ENCODE measurements at regions not wholly inside any gene's neighbourhood (a gene's known extent, or its start where the extent isn't known, plus 50 kb on each side); places are given as distances from the start of the nearest gene placed in this dataset.

- no peak overlapping the region for H3K27ac ChIP-seq (ENCODE audit: low read depth, low read length)
- H3K4me3 ChIP-seq (ENCODE audit: low read depth, low read length), result no peak overlapping the region
- no peaks in the 10 kb centered on the region for H3K27me3 ChIP-seq (ENCODE audit: control insufficient read depth, insufficient read depth, low read length)
- H3K4me1 ChIP-seq (ENCODE audit: control insufficient read depth, insufficient read depth, low read length), result peaks cover 16% of the 10 kb centered on the region
- H3K9me3 ChIP-seq (ENCODE audit: control insufficient read depth, insufficient read depth, low read length), result peaks cover 5% of the 10 kb centered on the region
- H3K36me3 ChIP-seq (ENCODE audit: control insufficient read depth, insufficient read depth, low read length), result no peaks in the 10 kb centered on the region
- no peak overlapping the region for H3K9ac ChIP-seq (ENCODE audit: low read depth, low read length)
These were observed 258.6 kb downstream of the ZEB2 start for GRCh38 chr2:144261336-144261735.

- no peak overlapping the region for H3K9ac ChIP-seq (ENCODE audit: low read depth, low read length)
- no peaks in the 10 kb centered on the region for H3K27me3 ChIP-seq (ENCODE audit: control insufficient read depth, insufficient read depth, low read length)
- peaks cover 19% of the 10 kb centered on the region for H3K9me3 ChIP-seq (ENCODE audit: control insufficient read depth, insufficient read depth, low read length)
- H3K4me1 ChIP-seq (ENCODE audit: control insufficient read depth, insufficient read depth, low read length), result peaks cover 16% of the 10 kb centered on the region
- H3K36me3 ChIP-seq (ENCODE audit: control insufficient read depth, insufficient read depth, low read length), result no peaks in the 10 kb centered on the region
- H3K4me3 ChIP-seq (ENCODE audit: low read depth, low read length), result no peak overlapping the region
- no peak overlapping the region for H3K27ac ChIP-seq (ENCODE audit: low read depth, low read length)
These were observed 260.6 kb downstream of the ZEB2 start for GRCh38 chr2:144259332-144259731.

GRCh38 chr2:144258154-144258553 lies 261.8 kb downstream of the ZEB2 start:
- Histone ChIP-seq H3K4me3 (ENCODE audit: low read depth, low read length) (no peak overlapping the region), H3K36me3 (ENCODE audit: control insufficient read depth, insufficient read depth, low read length) (no peaks in the 10 kb centered on the region), H3K4me1 (ENCODE audit: control insufficient read depth, insufficient read depth, low read length) (peaks cover 16% of the 10 kb centered on the region), H3K9ac (ENCODE audit: low read depth, low read length) (no peak overlapping the region), H3K9me3 (ENCODE audit: control insufficient read depth, insufficient read depth, low read length) (peaks cover 30% of the 10 kb centered on the region), H3K27me3 (ENCODE audit: control insufficient read depth, insufficient read depth, low read length) (no peaks in the 10 kb centered on the region), H3K27ac (ENCODE audit: low read depth, low read length) (no peak overlapping the region)

GRCh38 chr2:144256996-144257707 lies 262.8 kb downstream of the ZEB2 start:
- H3K9me3 ChIP-seq (ENCODE audit: control insufficient read depth, insufficient read depth, low read length), result peaks cover 38% of the 10 kb centered on the region
- peaks cover 16% of the 10 kb centered on the region for H3K4me1 ChIP-seq (ENCODE audit: control insufficient read depth, insufficient read depth, low read length)
- no peaks in the 10 kb centered on the region for H3K36me3 ChIP-seq (ENCODE audit: control insufficient read depth, insufficient read depth, low read length)
- no peak overlapping the region for H3K27ac ChIP-seq (ENCODE audit: low read depth, low read length)
- H3K4me3 ChIP-seq (ENCODE audit: low read depth, low read length), result no peak overlapping the region
- H3K27me3 ChIP-seq (ENCODE audit: control insufficient read depth, insufficient read depth, low read length), result no peaks in the 10 kb centered on the region
- no peak overlapping the region for H3K9ac ChIP-seq (ENCODE audit: low read depth, low read length)

- H3K4me3 ChIP-seq (ENCODE audit: low read depth, low read length), result no peak overlapping the region
- peaks cover 38% of the 10 kb centered on the region for H3K9me3 ChIP-seq (ENCODE audit: control insufficient read depth, insufficient read depth, low read length)
- no peak overlapping the region for H3K9ac ChIP-seq (ENCODE audit: low read depth, low read length)
- no peak overlapping the region for H3K27ac ChIP-seq (ENCODE audit: low read depth, low read length)
- no peaks in the 10 kb centered on the region for H3K27me3 ChIP-seq (ENCODE audit: control insufficient read depth, insufficient read depth, low read length)
- no peaks in the 10 kb centered on the region for H3K36me3 ChIP-seq (ENCODE audit: control insufficient read depth, insufficient read depth, low read length)
- H3K4me1 ChIP-seq (ENCODE audit: control insufficient read depth, insufficient read depth, low read length), result no peaks in the 10 kb centered on the region
These were observed 265.3 kb downstream of the ZEB2 start for GRCh38 chr2:144254342-144255235.

- Histone ChIP-seq H3K4me1 (ENCODE audit: control insufficient read depth, insufficient read depth, low read length) (no peaks in the 10 kb centered on the region), H3K9me3 (ENCODE audit: control insufficient read depth, insufficient read depth, low read length) (peaks cover 38% of the 10 kb centered on the region)
These were observed 266.2 kb downstream of the ZEB2 start for GRCh38 chr2:144253743-144254142.

GRCh38 chr2:144252694-144253093 lies 267.2 kb downstream of the ZEB2 start:
- Histone ChIP-seq H3K4me1 (ENCODE audit: control insufficient read depth, insufficient read depth, low read length) (no peaks in the 10 kb centered on the region), H3K4me3 (ENCODE audit: low read depth, low read length) (no peak overlapping the region), H3K9me3 (ENCODE audit: control insufficient read depth, insufficient read depth, low read length) (peaks cover 34% of the 10 kb centered on the region), H3K27ac (ENCODE audit: low read depth, low read length) (no peak overlapping the region), H3K36me3 (ENCODE audit: control insufficient read depth, insufficient read depth, low read length) (no peaks in the 10 kb centered on the region), H3K27me3 (ENCODE audit: control insufficient read depth, insufficient read depth, low read length) (no peaks in the 10 kb centered on the region), H3K9ac (ENCODE audit: low read depth, low read length) (no peak overlapping the region)

More at GRCh38 chr2:144253743-144254142, 266.2 kb downstream of the ZEB2 start:
- Histone ChIP-seq H3K27me3 (ENCODE audit: control insufficient read depth, insufficient read depth, low read length) (no peaks in the 10 kb centered on the region), H3K27ac (ENCODE audit: low read depth, low read length) (no peak overlapping the region), H3K9ac (ENCODE audit: low read depth, low read length) (no peak overlapping the region), H3K4me3 (ENCODE audit: low read depth, low read length) (no peak overlapping the region), H3K36me3 (ENCODE audit: control insufficient read depth, insufficient read depth, low read length) (no peaks in the 10 kb centered on the region)

- peaks cover 18% of the 10 kb centered on the region for H3K9me3 ChIP-seq (ENCODE audit: control insufficient read depth, insufficient read depth, low read length)
- H3K36me3 ChIP-seq (ENCODE audit: control insufficient read depth, insufficient read depth, low read length), result no peaks in the 10 kb centered on the region
- H3K27ac ChIP-seq (ENCODE audit: low read depth, low read length), result no peak overlapping the region
- H3K4me1 ChIP-seq (ENCODE audit: control insufficient read depth, insufficient read depth, low read length), result peaks cover 2% of the 10 kb centered on the region; the same call in 1 of the 2 replicates
- H3K4me3 ChIP-seq (ENCODE audit: low read depth, low read length), result no peak overlapping the region
- H3K27me3 ChIP-seq (ENCODE audit: control insufficient read depth, insufficient read depth, low read length), result no peaks in the 10 kb centered on the region
- no peak overlapping the region for H3K9ac ChIP-seq (ENCODE audit: low read depth, low read length)
These were observed 270.8 kb downstream of the ZEB2 start for GRCh38 chr2:144249035-144249637.

- Histone ChIP-seq H3K9ac (ENCODE audit: low read depth, low read length) (no peak overlapping the region), H3K9me3 (ENCODE audit: control insufficient read depth, insufficient read depth, low read length) (peaks cover 12% of the 10 kb centered on the region), H3K27me3 (ENCODE audit: control insufficient read depth, insufficient read depth, low read length) (no peaks in the 10 kb centered on the region), H3K36me3 (ENCODE audit: control insufficient read depth, insufficient read depth, low read length) (no peaks in the 10 kb centered on the region), H3K27ac (ENCODE audit: low read depth, low read length) (no peak overlapping the region), H3K4me3 (ENCODE audit: low read depth, low read length) (no peak overlapping the region), H3K4me1 (ENCODE audit: control insufficient read depth, insufficient read depth, low read length) (peaks cover 6% of the 10 kb centered on the region; the same call in 1 of the 2 replicates)
These were observed 271.4 kb downstream of the ZEB2 start for GRCh38 chr2:144248350-144249034.

- H3K27ac ChIP-seq (ENCODE audit: low read depth, low read length), result no peak overlapping the region
- H3K9ac ChIP-seq (ENCODE audit: low read depth, low read length), result no peak overlapping the region
- H3K36me3 ChIP-seq (ENCODE audit: control insufficient read depth, insufficient read depth, low read length), result no peaks in the 10 kb centered on the region
- H3K9me3 ChIP-seq (ENCODE audit: control insufficient read depth, insufficient read depth, low read length), result no peaks in the 10 kb centered on the region
- H3K4me1 ChIP-seq (ENCODE audit: control insufficient read depth, insufficient read depth, low read length), result peaks cover 26% of the 10 kb centered on the region
- no peak overlapping the region for H3K4me3 ChIP-seq (ENCODE audit: low read depth, low read length)
- H3K27me3 ChIP-seq (ENCODE audit: control insufficient read depth, insufficient read depth, low read length), result no peaks in the 10 kb centered on the region
These were observed 275.0 kb downstream of the ZEB2 start for GRCh38 chr2:144244938-144245337.

Measured in HUES48 (cell line).